Skeletal muscle tissue (tissue), 3 donors: ENCODE measurements at regions not wholly inside any gene's neighbourhood (a gene's known extent, or its start where the extent isn't known, plus 50 kb on each side); places are given as distances from the start of the nearest gene placed in this dataset.
"Not testable (repeated sequence)": the region's sequence is repeated elsewhere in the genome, so short reads cannot be mapped to it uniquely, and the experiment has no call there.

Experiments used
- H3K27ac ChIP-seq: one replicate; pipeline ENCODE4 v1.7.0; 2013; ENCODE audit warnings: mild to moderate bottlenecking, low read depth, low read length, inconsistent platforms
- H3K27me3 ChIP-seq, 3 donors: one replicate each; pipeline ENCODE4 v1.7.0; 2013; ENCODE audit warnings: low read length in 3 of 3; ENCODE audit not compliant: control insufficient read depth in 3 of 3, insufficient read depth in 3 of 3
- H3K36me3 ChIP-seq, 3 donors: one replicate each; pipeline ENCODE4 v1.7.0; 2013; ENCODE audit warnings: low read length in 3 of 3; ENCODE audit not compliant: control insufficient read depth in 3 of 3, insufficient read depth in 3 of 3
- H3K4me1 ChIP-seq, 3 donors: one replicate each; pipeline ENCODE4 v1.7.0; 2013; ENCODE audit warnings: low read length in 3 of 3, mild to moderate bottlenecking in 3 of 3; ENCODE audit not compliant: control insufficient read depth in 3 of 3, insufficient read depth in 3 of 3
- H3K4me3 ChIP-seq, 3 donors: one replicate each; pipeline ENCODE4 v1.7.0; 2013; ENCODE audit warnings: low read length in 3 of 3
- H3K9ac ChIP-seq, 3 donors: one replicate each; pipeline ENCODE4 v1.7.0; 2013; ENCODE audit warnings: low read length in 3 of 3, mild to moderate bottlenecking in 3 of 3, moderate library complexity in 2 of 3, low read depth in 1 of 3
- H3K9me3 ChIP-seq, 3 donors: one replicate each; pipeline ENCODE4 v1.7.0; 2013; ENCODE audit warnings: low read length in 3 of 3; ENCODE audit not compliant: control insufficient read depth in 3 of 3
- donor health status: Osteomylitis.

GRCh38 chr15:62515696-62516395 is 350.8 kb upstream of the C2CD4B start:
- H3K27ac ChIP-seq, result peak overlapping the region; percentile 29
- peak overlapping the region in 1 of 3 donors; percentile 22 for H3K9ac ChIP-seq
- no peaks in the 10 kb centered on the region for H3K9me3 ChIP-seq
- peak overlapping the region in 1 of 3 donors; percentile 18 for H3K4me3 ChIP-seq
- H3K27me3 ChIP-seq, result no peaks in the 10 kb centered on the region
- H3K36me3 ChIP-seq, result no peaks in the 10 kb centered on the region
- H3K4me1 ChIP-seq, result peaks cover 20 to 42% (median 28%) of the 10 kb centered on the region in 3 donors

GRCh38 chr15:62517541-62517940 is 352.5 kb upstream of the C2CD4B start:
- Histone ChIP-seq H3K27ac (no peak overlapping the region), H3K27me3 (no peaks in the 10 kb centered on the region), H3K9me3 (no peaks in the 10 kb centered on the region), H3K36me3 (no peaks in the 10 kb centered on the region), H3K4me3 (no peak overlapping the region), H3K4me1 (peaks cover 20 to 41% (median 28%) of the 10 kb centered on the region in 3 donors), H3K9ac (no peak overlapping the region)

GRCh38 chr15:62518666-62519065 is 353.6 kb upstream of the C2CD4B start:
- not testable (repeated sequence) for H3K27me3 ChIP-seq, H3K4me3 ChIP-seq, H3K9ac ChIP-seq, H3K27ac ChIP-seq, H3K9me3 ChIP-seq, H3K36me3 ChIP-seq
- H3K4me1 ChIP-seq, result peaks cover 19 to 30% (median 24%) of the 10 kb centered on the region in 3 donors

- no peaks in the 10 kb centered on the region for H3K36me3 ChIP-seq
- no peak overlapping the region for H3K27ac ChIP-seq
- no peak overlapping the region for H3K9ac ChIP-seq
- no peak overlapping the region for H3K4me3 ChIP-seq
- H3K4me1 ChIP-seq, result peaks cover 12 to 21% (median 16%) of the 10 kb centered on the region in 3 donors
- H3K9me3 ChIP-seq, result no peaks in the 10 kb centered on the region
- no peaks in the 10 kb centered on the region for H3K27me3 ChIP-seq
Measured at GRCh38 chr15:62519900-62520299, 354.8 kb upstream of the C2CD4B start.

GRCh38 chr15:62520887-62521286 is 355.8 kb upstream of the C2CD4B start:
- Histone ChIP-seq H3K27ac (no peak overlapping the region), H3K27me3 (no peaks in the 10 kb centered on the region), H3K9ac (no peak overlapping the region), H3K36me3 (no peaks in the 10 kb centered on the region), H3K9me3 (no peaks in the 10 kb centered on the region), H3K4me1 (peaks cover 10 to 19% (median 12%) of the 10 kb centered on the region in 3 donors), H3K4me3 (no peak overlapping the region)

GRCh38 chr15:62521396-62521795 is 356.3 kb upstream of the C2CD4B start:
- peaks cover 6 to 15% (median 7%) of the 10 kb centered on the region in 3 donors for H3K4me1 ChIP-seq
- no peak overlapping the region for H3K9ac ChIP-seq
- no peak overlapping the region for H3K27ac ChIP-seq
- no peaks in the 10 kb centered on the region for H3K9me3 ChIP-seq
- no peaks in the 10 kb centered on the region for H3K27me3 ChIP-seq
- H3K4me3 ChIP-seq, result no peak overlapping the region
- H3K36me3 ChIP-seq, result no peaks in the 10 kb centered on the region

GRCh38 chr15:62524848-62525247 is 359.8 kb upstream of the C2CD4B start:
- no peak overlapping the region for H3K27ac ChIP-seq
- H3K4me1 ChIP-seq, result peaks cover 0 to 8% (median 0%) of the 10 kb centered on the region in 3 donors
- no peaks in the 10 kb centered on the region for H3K9me3 ChIP-seq
- no peaks in the 10 kb centered on the region for H3K27me3 ChIP-seq
- H3K4me3 ChIP-seq, result no peak overlapping the region
- no peak overlapping the region for H3K9ac ChIP-seq
- no peaks in the 10 kb centered on the region for H3K36me3 ChIP-seq

GRCh38 chr15:62527387-62527786 is 362.3 kb upstream of the C2CD4B start:
- Histone ChIP-seq H3K27me3 (no peaks in the 10 kb centered on the region), H3K4me1 (peaks cover 0 to 5% (median 1%) of the 10 kb centered on the region in 3 donors), H3K9me3 (no peaks in the 10 kb centered on the region), H3K4me3 (no peak overlapping the region), H3K9ac (no peak overlapping the region), H3K36me3 (no peaks in the 10 kb centered on the region), H3K27ac (no peak overlapping the region)

- Histone ChIP-seq H3K27ac (no peak overlapping the region), H3K9me3 (no peaks in the 10 kb centered on the region), H3K9ac (no peak overlapping the region), H3K4me3 (no peak overlapping the region), H3K36me3 (no peaks in the 10 kb centered on the region), H3K4me1 (peaks cover 0 to 7% (median 2%) of the 10 kb centered on the region in 3 donors), H3K27me3 (no peaks in the 10 kb centered on the region)
Measured at GRCh38 chr15:62528505-62528904, 363.4 kb upstream of the C2CD4B start.

- H3K4me1 ChIP-seq, result peaks cover 3 to 12% (median 6%) of the 10 kb centered on the region in 3 donors
- H3K27ac ChIP-seq, result no peak overlapping the region
- H3K4me3 ChIP-seq, result no peak overlapping the region
- no peaks in the 10 kb centered on the region for H3K9me3 ChIP-seq
- H3K27me3 ChIP-seq, result no peaks in the 10 kb centered on the region
- H3K9ac ChIP-seq, result no peak overlapping the region
- H3K36me3 ChIP-seq, result no peaks in the 10 kb centered on the region
Measured at GRCh38 chr15:62532367-62532766, 367.3 kb upstream of the C2CD4B start.
